Stomach (tissue), 8 donors: ENCODE measurements at regions not wholly inside any gene's neighbourhood (a gene's known extent, or its start where the extent isn't known, plus 50 kb on each side); places are given as distances from the start of the nearest gene placed in this dataset.

Experiments
- DNase-seq, 2 donors: peaks; one replicate each; pipeline versions ENCODE4 v3.0.0 to v3.0.0-alpha.2; 2013 to 2019
- H3K27ac ChIP-seq, 5 donors: fragments of 200-600 bp in 4 of 5; sonication (generic) in 4 of 5; one replicate each; pipeline ENCODE4 v1.5.1; 2013 to 2019; ENCODE audit warnings: mild to moderate bottlenecking in 1 of 5, moderate library complexity in 1 of 5
- H3K27me3 ChIP-seq, 3 donors: fragments of 200-600 bp; sonication (generic); one replicate each; pipeline ENCODE4 v1.5.1; 2017 to 2019; ENCODE audit warnings: mixed run types in 1 of 3
- H3K36me3 ChIP-seq, 4 donors: fragments of 200-600 bp; sonication (generic); 1 replicate in 3 of 4; 2 replicates in 1 of 4; pipeline ENCODE4 v1.5.1; 2016 to 2019
- H3K4me1 ChIP-seq, 4 donors: fragments of 200-600 bp; sonication (generic); one replicate each; pipeline ENCODE4 v1.5.1; 2016 to 2019
- H3K4me3 ChIP-seq, 4 donors: fragments of 200-600 bp; sonication (generic) in 3 of 4; one replicate each; pipeline ENCODE4 v1.5.1; 2016 to 2019; ENCODE audit warnings: mild to moderate bottlenecking in 1 of 4
- H3K9me3 ChIP-seq, 4 donors: fragments of 200-600 bp; sonication (generic); one replicate each; pipeline ENCODE4 v1.5.1; 2016 to 2019
- CTCF ChIP-seq, 7 experiments: fragments of 450-650 bp in 4 of 7; fragments of 200-600 bp in 3 of 7; sonication (generic) in 3 of 7; IDR thresholded peaks; one replicate each; pipeline ENCODE4 v1.5.1; 2016 to 2019; ENCODE audit warnings: antibody characterized with exemption in 7 of 7, control low read depth in 2 of 7, mild to moderate bottlenecking in 1 of 7
- EP300 ChIP-seq: sonication (generic); formaldehyde crosslinking; IDR thresholded peaks from one replicate; pipeline ENCODE4 v1.6.1; 2017; ENCODE audit warnings: antibody characterized with exemption
- POLR2A ChIP-seq, 4 donors: fragments of 450-650 bp; IDR thresholded peaks; one replicate each; pipeline ENCODE4 v1.6.1; 2016; ENCODE audit warnings: antibody characterized with exemption in 4 of 4, control low read depth in 2 of 4, mild to moderate bottlenecking in 1 of 4, moderate library complexity in 1 of 4
- POLR2AphosphoS5 ChIP-seq, 3 donors: sonication (generic); formaldehyde crosslinking; IDR thresholded peaks; one replicate each; pipeline ENCODE4 v1.6.1; 2016; ENCODE audit warnings: antibody characterized with exemption in 3 of 3
- WGBS, 5 donors: extraction: QIAGEN DNeasy Blood & Tissue Kit in 3 of 5; methylation state at CpG; one replicate each; pipeline versions ENCODE4 v1.1.5 to v1.1.7; 2013 to 2018; 5-methylcytosine and 5-hydroxymethylcytosine counted together
- intact Hi-C: fragments of 100-400 bp; cut with DNase I; formaldehyde crosslinking; loops from one replicate; pipeline ENCODE4 v1.15.1; 2023; ENCODE audit warnings: low total_unique reads
- donor health status: healthy with polysubstance abuse.
- donor health status: Bipolar disorder and iron deficiency.
- donor health status: healthy.

- Histone ChIP-seq H3K4me1 (peaks cover 47 to 70% (median 56%) of the 10 kb centered on the region in 4 donors), H3K27ac (peak overlapping the region in 4 of 5 donors; percentile 77 to 88 (median 86))
- intact Hi-C loops: no loop called here
Observed at GRCh38 chr20:50380697-50381040, 129.5 kb upstream of the PTPN1 start.

GRCh38 chr20:50381075-50381732 is 129.0 kb upstream of the PTPN1 start:
- no peak for DNase-seq
- Histone ChIP-seq H3K4me1 (peaks cover 47 to 70% (median 56%) of the 10 kb centered on the region in 4 donors), H3K27me3 (no peaks in the 10 kb centered on the region), H3K36me3 (no peaks in the 10 kb centered on the region), H3K27ac (peak overlapping the region in 4 of 5 donors; percentile 77 to 88 (median 86)), H3K9me3 (no peaks in the 10 kb centered on the region), H3K4me3 (no peak overlapping the region)
- intact Hi-C loops: no loop called here
- WGBS, 5 donors: 48 to 55% (median 50%) methylated on average over 7 of the region's 7 CpGs
- no peak for TF ChIP-seq EP300
- TF ChIP-seq POLR2A (IDR thresholded peaks at IDR 0.05): no peak
- TF ChIP-seq CTCF (IDR thresholded peaks at IDR 0.05): no peak
- no peak for TF ChIP-seq POLR2AphosphoS5 (IDR thresholded peaks at IDR 0.05)

More at GRCh38 chr20:50380697-50381040, 129.5 kb upstream of the PTPN1 start:
- H3K27me3 ChIP-seq: no peaks in the 10 kb centered on the region
- no peaks in the 10 kb centered on the region for H3K9me3 ChIP-seq
- WGBS, 5 donors: 16 to 28% (median 20%) methylated on average over 5 of the region's 5 CpGs
- no peaks in the 10 kb centered on the region for H3K36me3 ChIP-seq
- H3K4me3 ChIP-seq: no peak overlapping the region
- peak; percentile 53 to 64 for DNase-seq
- TF ChIP-seq CTCF (IDR thresholded peaks at IDR 0.05) (peak in 5 of 7 experiments; percentile 25 to 57 (median 45)), POLR2AphosphoS5 (IDR thresholded peaks at IDR 0.05) (peak in 1 of 3 donors; percentile 7), EP300 (no peak)

- intact Hi-C loops: no loop called here
- DNase-seq: peak in 1 of 2 donors; percentile 48
- Histone ChIP-seq H3K27me3 (no peaks in the 10 kb centered on the region), H3K27ac (peak overlapping the region in 4 of 5 donors; percentile 77 to 88 (median 86)), H3K9me3 (no peaks in the 10 kb centered on the region), H3K4me1 (peaks cover 47 to 75% (median 56%) of the 10 kb centered on the region in 4 donors), H3K4me3 (no peak overlapping the region), H3K36me3 (no peaks in the 10 kb centered on the region)
- no peak for TF ChIP-seq CTCF (IDR thresholded peaks at IDR 0.05)
- 46 to 56% (median 50%) methylated on average over 13 of the region's 13 CpGs for WGBS, 5 donors
Observed at GRCh38 chr20:50381771-50382593, 128.2 kb upstream of the PTPN1 start.

GRCh38 chr20:50385733-50386640 is 124.2 kb upstream of the PTPN1 start:
- Histone ChIP-seq H3K9me3 (no peaks in the 10 kb centered on the region), H3K27me3 (no peaks in the 10 kb centered on the region), H3K36me3 (no peaks in the 10 kb centered on the region), H3K4me1 (peaks cover 56 to 85% (median 66%) of the 10 kb centered on the region in 4 donors), H3K4me3 (no peak overlapping the region), H3K27ac (peak overlapping the region; percentile 25 to 62 (median 31))
- TF ChIP-seq EP300 (no peak), CTCF (IDR thresholded peaks at IDR 0.05) (no peak), POLR2AphosphoS5 (IDR thresholded peaks at IDR 0.05) (no peak), POLR2A (IDR thresholded peaks at IDR 0.05) (no peak)
- intact Hi-C loops: no loop called here
- DNase-seq: peak in 1 of 2 donors; percentile 40
- WGBS, 5 donors: 62 to 80% (median 72%) methylated on average over 22 of the region's 22 CpGs
